Endothelial cell of umbilical vein (primary cell): ENCODE measurements at regions not wholly inside any gene's neighbourhood (a gene's known extent, or its start where the extent isn't known, plus 50 kb on each side); places are given as distances from the start of the nearest gene placed in this dataset.

ENCODE experiments used
- BruUV-seq: library from RNA; stranded (reverse); fragments of 400-500 nt; replicated peaks from 2 replicates; lab custom pipeline; 2021; lab: Mats Ljungman, UMichigan
- CTCF ChIA-PET: fragments of 300-600, 350-600 bp; sonication (Branson Sonifier 250); formaldehyde crosslinking; loops from one replicate; lab custom pipeline; 2021; ENCODE audit warnings: antibody characterized with exemption, inconsistent platforms; lab: Charles Lee
- POLR2A ChIA-PET: fragments of 300-600, 350-600 bp; sonication (Branson Sonifier 250); formaldehyde crosslinking; loops from one replicate; lab custom pipeline; 2021; ENCODE audit warnings: antibody characterized with exemption, inconsistent platforms; lab: Charles Lee
- DNase-seq: peaks from one replicate; pipeline ENCODE4 v3.0.0-alpha.2; 2011; ENCODE audit warnings: low read depth, low spot score
- FAIRE-seq: peaks from 2 replicates; lab custom pipeline; 2011; peaks lifted over from hg19 to GRCh38; lab: Jason Lieb, UNC
- H2AFZ ChIP-seq: 2 replicates; pipeline ENCODE4 v1.6.0; 2012; ENCODE audit warnings: low read depth, low read length, control low read depth, inconsistent platforms
- H3K27ac ChIP-seq: 2 replicates; pipeline ENCODE4 v1.5.1; 2011; ENCODE audit warnings: low read depth, mild to moderate bottlenecking, control low read depth, low read length, moderate library complexity; ENCODE audit not compliant: insufficient read depth
- H3K27me3 ChIP-seq, 2 experiments: 2 replicates each; pipeline versions ENCODE4 v1.6.0 to v1.6.1; 2011; ENCODE audit warnings: low read length in 2 of 2, mixed read lengths in 1 of 2; ENCODE audit not compliant: control insufficient read depth in 2 of 2, insufficient read depth in 2 of 2
- H3K36me3 ChIP-seq, 2 experiments: 2 replicates in 1 of 2; 3 replicates in 1 of 2; pipeline ENCODE4 v1.5.1; 2011; ENCODE audit warnings: low read length in 2 of 2, mild to moderate bottlenecking in 1 of 2, moderate library complexity in 1 of 2; ENCODE audit not compliant: control insufficient read depth in 2 of 2, insufficient read depth in 2 of 2; ENCODE audit errors: extremely low read depth in 1 of 2
- H3K4me1 ChIP-seq: 3 replicates; pipeline ENCODE4 v1.5.1; 2011; ENCODE audit warnings: mild to moderate bottlenecking, low read length; ENCODE audit not compliant: control insufficient read depth, insufficient read depth; ENCODE audit errors: extremely low read depth
- H3K4me2 ChIP-seq: 2 replicates; pipeline ENCODE4 v1.6.1; 2011; ENCODE audit warnings: low read length, control low read depth, mixed read lengths; ENCODE audit not compliant: insufficient read depth
- H3K4me3 ChIP-seq, 3 experiments: fragments of 200-600 bp in 1 of 3; sonication (generic), shearing (Covaris generic) in 1 of 3; replicated peaks in 1 of 3; 2 replicates each; pipeline ENCODE4 v1.5.1; 2011 to 2016; ENCODE audit warnings: control low read depth in 3 of 3, low read length in 3 of 3, mild to moderate bottlenecking in 2 of 3, inconsistent platforms in 1 of 3, low read depth in 1 of 3, moderate library complexity in 1 of 3; ENCODE audit not compliant: insufficient read depth in 1 of 3
- H3K79me2 ChIP-seq: 2 replicates; pipeline ENCODE4 v1.6.0; 2012; ENCODE audit warnings: low read length, inconsistent platforms; ENCODE audit not compliant: control insufficient read depth, insufficient read depth
- H3K9ac ChIP-seq: replicated peaks from 2 replicates; pipeline ENCODE3; 2011; ENCODE audit warnings: low read length, control low read depth; ENCODE audit not compliant: insufficient read depth; ENCODE audit errors: extremely low read depth
- H3K9me1 ChIP-seq: replicated peaks from 3 replicates; pipeline ENCODE4 v1.6.0; 2011; ENCODE audit warnings: mild to moderate bottlenecking, low read length; ENCODE audit not compliant: control insufficient read depth, insufficient read depth; ENCODE audit errors: extremely low read depth
- H3K9me3 ChIP-seq: replicated peaks from 2 replicates; pipeline ENCODE4 v1.5.1; 2012; ENCODE audit warnings: low read length, inconsistent platforms; ENCODE audit not compliant: control insufficient read depth, insufficient read depth
- H4K20me1 ChIP-seq: replicated peaks from 2 replicates; pipeline ENCODE3; 2011; ENCODE audit warnings: mild to moderate bottlenecking, low read length; ENCODE audit not compliant: control insufficient read depth, insufficient read depth; ENCODE audit errors: extremely low read depth
- EZH2 ChIP-seq: IDR thresholded peaks from 2 replicates; pipeline ENCODE4 v1.6.1; 2012; ENCODE audit warnings: borderline replicate concordance, low read depth, mild to moderate bottlenecking, moderate library complexity, low read length, inconsistent platforms; ENCODE audit not compliant: severe bottlenecking
- FOS ChIP-seq: IDR thresholded peaks from 2 replicates; pipeline ENCODE4 v1.6.1; 2011; ENCODE audit warnings: mild to moderate bottlenecking, low read length, moderate library complexity, borderline replicate concordance; ENCODE audit not compliant: insufficient read depth
- GATA2 ChIP-seq: IDR thresholded peaks from 2 replicates; pipeline ENCODE4 v1.7.0; 2011; ENCODE audit warnings: low read depth, mild to moderate bottlenecking, moderate library complexity, mixed read lengths, low read length; ENCODE audit not compliant: insufficient read length, insufficient read depth
- JUN ChIP-seq: IDR thresholded peaks from 2 replicates; pipeline ENCODE4 v1.6.1; 2011; ENCODE audit warnings: borderline replicate concordance, low read depth; ENCODE audit not compliant: insufficient read length, insufficient read depth
- MAX ChIP-seq: IDR thresholded peaks from 2 replicates; pipeline ENCODE4 v1.6.1; 2011; ENCODE audit not compliant: insufficient read depth, insufficient read length
- MYC ChIP-seq: IDR thresholded peaks from one replicate; pipeline ENCODE4 v1.6.1; 2011; ENCODE audit warnings: mild to moderate bottlenecking, low read depth, low read length
- POLR2A ChIP-seq: IDR thresholded peaks from 2 replicates; pipeline ENCODE4 v1.6.1; 2012; ENCODE audit warnings: low read depth, mild to moderate bottlenecking, control low read depth, low read length
- POLR2AphosphoS5 ChIP-seq: IDR thresholded peaks from 2 replicates; pipeline ENCODE4 v1.6.1; 2012; ENCODE audit warnings: low read depth, mild to moderate bottlenecking, control low read depth, low read length, moderate library complexity; ENCODE audit not compliant: insufficient read depth
- dilution Hi-C: fragments of 300-500 bp; cut with MboI; formaldehyde crosslinking; loops from one replicate; pipeline ENCODE4 v1.15.0; 2019; ENCODE audit warnings: low sequenced_read_pairs; ENCODE audit not compliant: extremely low pct_ligation_motif_present
- intact Hi-C: fragments of 100-400 bp; cut with micrococcal nuclease; formaldehyde crosslinking; loops from one replicate; pipeline ENCODE4 v1.10.0; 2022
- TF ChIP-seq, protein P1 (sequence below), 2 donors: IDR thresholded peaks; 1 replicate in 1 of 2; 2 replicates in 1 of 2; pipeline ENCODE4 v1.5.1; 2011; ENCODE audit warnings: low read length in 2 of 2, mild to moderate bottlenecking in 2 of 2, moderate library complexity in 2 of 2, control low read depth in 1 of 2, inconsistent platforms in 1 of 2, low read depth in 1 of 2; ENCODE audit not compliant: insufficient read depth in 1 of 2; ENCODE audit errors: extremely low read depth in 1 of 2

DNA sequence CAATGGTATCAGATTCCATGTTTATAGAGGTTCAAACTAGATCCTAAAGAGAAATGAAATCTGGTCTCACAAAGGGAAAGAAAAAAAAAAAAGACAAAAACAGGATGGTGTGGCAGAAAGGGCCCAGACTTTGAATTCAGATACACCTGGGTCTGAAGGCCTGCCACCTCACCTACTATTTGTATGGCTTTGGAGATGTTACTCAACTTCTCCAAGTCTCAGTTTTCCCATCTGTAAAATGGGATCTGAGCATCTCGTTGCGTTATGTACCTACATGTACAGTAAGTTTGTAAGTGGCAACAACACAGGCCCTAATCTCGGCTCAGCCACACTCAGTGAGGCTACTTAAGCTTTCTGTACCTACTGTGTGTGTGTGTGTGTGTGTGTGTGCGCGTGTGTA lies 147.5 kb upstream of the FGGY start:
- intact Hi-C loops (no loop called here), dilution Hi-C loops (no loop called here)
- TF ChIP-seq FOS (no peak), MYC (no peak), POLR2AphosphoS5 (no peak), EZH2 (no peak), MAX (no peak), GATA2 (no peak), POLR2A (no peak), JUN (no peak)
- TF ChIP-seq, protein P1, sequence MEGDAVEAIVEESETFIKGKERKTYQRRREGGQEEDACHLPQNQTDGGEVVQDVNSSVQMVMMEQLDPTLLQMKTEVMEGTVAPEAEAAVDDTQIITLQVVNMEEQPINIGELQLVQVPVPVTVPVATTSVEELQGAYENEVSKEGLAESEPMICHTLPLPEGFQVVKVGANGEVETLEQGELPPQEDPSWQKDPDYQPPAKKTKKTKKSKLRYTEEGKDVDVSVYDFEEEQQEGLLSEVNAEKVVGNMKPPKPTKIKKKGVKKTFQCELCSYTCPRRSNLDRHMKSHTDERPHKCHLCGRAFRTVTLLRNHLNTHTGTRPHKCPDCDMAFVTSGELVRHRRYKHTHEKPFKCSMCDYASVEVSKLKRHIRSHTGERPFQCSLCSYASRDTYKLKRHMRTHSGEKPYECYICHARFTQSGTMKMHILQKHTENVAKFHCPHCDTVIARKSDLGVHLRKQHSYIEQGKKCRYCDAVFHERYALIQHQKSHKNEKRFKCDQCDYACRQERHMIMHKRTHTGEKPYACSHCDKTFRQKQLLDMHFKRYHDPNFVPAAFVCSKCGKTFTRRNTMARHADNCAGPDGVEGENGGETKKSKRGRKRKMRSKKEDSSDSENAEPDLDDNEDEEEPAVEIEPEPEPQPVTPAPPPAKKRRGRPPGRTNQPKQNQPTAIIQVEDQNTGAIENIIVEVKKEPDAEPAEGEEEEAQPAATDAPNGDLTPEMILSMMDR (IDR thresholded peaks at IDR 0.05; ENCODE audit: extremely low read depth in 1 of 2, insufficient read depth in 1 of 2, low read depth in 1 of 2, low read length in 2 of 2), result no peak
- ChIA-PET CTCF (no interaction called here), POLR2A (no interaction called here)
- Histone ChIP-seq H3K9me3 (no peaks in the 10 kb centered on the region), H3K27ac (no peak overlapping the region), H2AFZ (no peak overlapping the region), H4K20me1 (no peaks in the 10 kb centered on the region), H3K4me1 (peaks cover 36% of the 10 kb centered on the region), H3K27me3 (no peaks in the 10 kb centered on the region), H3K79me2 (no peaks in the 10 kb centered on the region), H3K4me2 (no peak overlapping the region), H3K9me1 (no peaks in the 10 kb centered on the region), H3K9ac (no peak overlapping the region), H3K4me3 (no peak overlapping the region), H3K36me3 (no peaks in the 10 kb centered on the region)
- no peak for DNase-seq
- no peak for FAIRE-seq
- BruUV-seq, result no TSS peak
